ENCODE measurements at regions not wholly inside any gene's neighbourhood (a gene's known extent, or its start where the extent isn't known, plus 50 kb on each side); places are given as distances from the start of the nearest gene placed in this dataset.
"Not testable (repeated sequence)": the region's sequence is repeated elsewhere in the genome, so short reads cannot be mapped to it uniquely, and the experiment has no call there.

DNA sequence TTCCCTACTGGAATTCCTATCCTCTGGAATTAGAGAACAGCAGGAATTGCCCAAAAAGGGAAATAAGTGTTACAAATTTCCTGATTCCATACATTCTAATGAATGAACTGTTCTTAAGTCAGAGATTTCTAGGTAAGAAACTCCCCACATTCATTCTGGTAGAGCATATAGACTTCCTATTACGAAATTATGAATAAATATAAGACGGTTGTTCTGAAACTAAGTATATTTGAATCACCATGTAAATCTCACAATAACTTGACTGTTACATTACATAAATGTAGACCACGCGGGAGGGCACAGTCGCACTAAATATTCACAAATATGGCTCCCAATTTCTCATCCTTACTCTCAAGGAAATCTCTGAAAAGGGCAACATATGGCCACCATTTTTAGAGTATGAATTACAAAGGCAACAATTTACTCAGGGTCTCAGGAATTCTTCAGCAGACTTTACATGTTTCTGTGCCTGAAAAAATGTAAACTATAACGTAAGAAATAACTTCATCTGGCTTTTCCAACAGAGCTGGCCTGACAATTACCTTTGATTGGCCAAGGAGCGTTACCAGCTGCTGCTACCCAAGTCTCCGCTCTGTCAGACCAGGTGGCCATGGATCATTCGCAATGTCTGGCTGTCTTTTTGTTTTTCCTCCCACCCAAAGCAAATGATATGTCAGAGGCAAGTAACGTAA is 115.8 kb downstream of the MPP7 start:
- DNase-seq = no peak

DNA sequence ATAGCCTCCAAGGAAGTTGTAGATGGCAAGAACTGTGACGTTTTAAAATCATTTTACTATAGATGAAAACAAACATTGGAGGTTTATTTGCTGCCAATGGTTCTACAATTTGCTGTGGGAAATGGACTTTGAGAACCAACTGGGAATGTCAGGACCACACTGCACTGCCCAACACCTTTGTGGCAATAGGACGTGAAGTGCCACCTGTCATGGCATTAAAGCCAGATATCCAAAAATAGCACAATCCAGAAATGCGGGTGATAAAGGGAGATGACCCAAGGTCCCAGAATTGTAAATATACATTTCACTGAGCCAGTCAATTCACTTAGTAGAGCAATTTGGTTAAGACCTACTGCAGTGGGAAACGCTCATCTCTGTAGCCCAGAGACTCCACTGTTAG is 116.4 kb downstream of the MPP7 start:
- DNase-seq = no peak

DNA sequence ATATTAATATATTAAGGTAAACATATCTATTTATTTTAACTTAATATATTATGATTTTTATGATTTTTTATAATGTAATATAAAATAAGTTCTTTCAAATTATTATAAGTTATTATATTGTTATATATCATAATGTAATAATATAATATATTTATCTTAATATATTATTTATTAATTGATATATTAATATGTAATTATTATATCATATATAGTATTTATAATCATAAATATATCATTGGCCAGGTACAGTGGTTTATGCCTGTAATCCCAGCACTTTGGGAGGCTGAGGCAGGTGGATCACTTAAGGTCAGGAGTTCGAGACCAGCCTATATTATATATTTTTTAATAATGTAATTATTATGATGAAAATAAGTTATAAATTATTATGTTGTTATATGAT is 118.1 kb downstream of the MPP7 start:
- no peak for DNase-seq

DNA sequence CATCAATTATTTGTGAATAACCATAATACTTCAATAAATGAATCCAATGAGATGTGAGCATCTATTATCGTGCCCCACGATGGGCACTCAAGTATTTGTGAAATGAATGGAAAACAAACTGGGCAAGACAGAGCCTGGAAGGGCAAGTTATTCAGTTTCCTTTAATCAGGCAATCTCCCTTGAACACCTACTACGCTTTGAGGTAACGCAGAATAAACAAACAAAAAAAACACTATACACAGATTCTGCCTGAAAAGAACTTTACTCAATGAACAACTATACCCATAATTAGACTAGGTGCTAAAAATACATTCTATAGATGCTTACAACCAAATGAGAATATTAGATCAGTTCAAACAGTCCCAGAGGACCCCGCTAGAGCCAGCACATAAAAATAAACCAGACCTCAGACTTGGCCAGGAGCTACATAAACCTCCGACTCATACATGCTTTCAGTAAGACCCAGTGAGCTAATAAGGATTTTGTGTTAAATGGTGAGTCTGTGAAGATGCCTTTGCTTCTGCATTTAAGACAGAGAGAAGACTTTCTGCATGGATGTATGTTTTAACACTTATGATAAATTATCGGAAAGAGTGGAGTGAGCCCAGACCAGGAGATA is 121.3 kb downstream of the MPP7 start:
- no peak for DNase-seq

DNA sequence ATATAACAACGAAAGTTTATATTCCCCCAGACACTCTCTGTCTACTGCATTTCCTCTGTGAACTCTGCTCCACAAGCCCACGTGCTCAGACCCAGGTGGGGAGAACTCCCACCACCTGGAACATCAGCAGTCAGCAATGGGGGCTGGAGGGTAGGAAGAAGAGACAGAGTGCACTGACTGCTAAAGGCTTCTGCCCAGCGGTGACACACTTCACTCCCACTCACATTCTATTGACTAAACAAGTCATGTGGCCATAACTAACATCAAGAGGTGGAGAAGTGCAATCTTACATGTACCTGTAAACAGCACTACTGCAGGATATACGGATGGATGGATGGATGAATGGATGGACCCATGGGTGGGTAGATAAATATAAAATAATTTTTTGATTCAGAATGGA is 122.2 kb downstream of the MPP7 start:
- no peak for DNase-seq

DNA sequence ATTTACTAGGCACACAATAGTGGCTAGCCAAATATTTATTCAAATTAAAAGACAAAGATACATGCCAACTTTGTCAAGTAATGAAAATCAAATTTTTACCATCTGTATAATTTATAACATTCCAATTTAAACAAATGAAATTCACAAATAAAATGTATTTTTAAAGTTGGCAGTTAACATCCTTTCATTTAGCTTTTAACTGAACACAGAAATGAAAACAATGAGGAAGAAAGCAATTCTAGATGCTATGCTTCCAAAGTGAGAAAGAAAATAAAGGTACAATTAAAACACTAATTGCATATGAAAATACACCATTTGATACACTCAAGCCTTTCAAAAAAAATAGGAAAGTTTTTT is 123.1 kb downstream of the MPP7 start:
- no peak for DNase-seq

DNA sequence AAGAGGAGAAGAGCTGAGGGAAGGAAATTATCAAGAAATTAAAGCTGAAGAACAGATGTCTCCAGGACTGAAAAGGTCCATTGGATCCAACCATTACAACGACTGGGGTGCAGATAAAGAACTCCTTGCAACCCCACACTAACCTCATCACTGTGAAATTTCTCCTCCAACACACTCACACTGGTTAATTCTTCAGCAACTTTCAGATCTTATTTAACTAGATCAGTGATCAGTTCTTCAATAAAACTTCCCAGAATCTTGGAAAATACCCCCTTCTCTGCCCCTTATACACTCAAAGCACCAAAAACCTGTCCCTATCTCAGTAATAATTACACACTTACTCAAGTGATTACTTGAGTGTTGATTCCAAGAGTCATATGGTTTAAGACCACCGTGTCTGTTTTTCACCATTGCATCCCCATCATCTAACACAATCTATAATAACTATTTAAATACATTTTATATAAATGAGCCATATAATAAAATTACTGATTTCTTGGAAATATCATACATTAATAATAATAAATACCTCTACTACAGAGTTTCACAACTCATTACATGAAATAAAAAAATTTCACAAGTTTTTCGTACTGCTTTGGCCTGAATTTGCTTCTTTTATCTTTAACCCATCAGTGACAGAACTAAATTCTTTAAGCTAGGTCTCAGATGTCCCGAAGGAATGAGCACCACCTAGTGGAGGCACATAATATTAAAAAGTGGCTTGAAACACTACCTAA is 123.7 kb downstream of the MPP7 start:
- DNase-seq = peak; percentile 40

DNA sequence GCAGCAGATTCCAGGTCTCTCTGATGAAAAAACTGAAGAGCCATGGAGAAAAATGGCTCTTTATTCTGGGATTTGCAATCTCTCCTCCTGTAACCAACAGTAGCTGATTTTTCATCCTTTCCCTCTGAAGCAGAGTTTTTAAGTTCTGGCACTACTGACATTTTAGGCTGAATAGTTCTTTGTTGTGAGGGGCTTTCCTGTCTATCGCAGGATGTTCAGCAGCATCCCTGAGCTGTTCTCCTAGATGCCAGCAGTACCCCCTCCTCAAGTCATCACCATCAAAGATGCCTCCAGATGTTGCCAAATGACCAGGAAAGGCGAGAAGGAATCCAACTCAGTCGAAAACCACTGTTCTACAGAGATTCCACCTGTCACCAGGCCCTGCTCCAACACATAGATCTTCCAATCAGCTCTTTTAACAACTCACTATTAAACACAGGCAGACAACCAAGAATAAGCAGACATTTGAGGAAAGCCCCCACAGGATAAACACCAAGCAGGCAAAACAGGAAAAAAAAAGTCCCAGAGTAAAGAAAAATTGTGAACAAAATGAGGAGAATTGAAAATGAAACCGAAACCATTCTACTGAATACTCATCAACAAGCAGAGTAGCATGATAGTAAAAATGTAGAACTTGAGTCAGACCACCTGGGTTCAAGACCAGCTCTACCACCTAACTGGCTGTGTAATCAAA is 124.8 kb downstream of the MPP7 start:
- DNase-seq = no peak

DNA sequence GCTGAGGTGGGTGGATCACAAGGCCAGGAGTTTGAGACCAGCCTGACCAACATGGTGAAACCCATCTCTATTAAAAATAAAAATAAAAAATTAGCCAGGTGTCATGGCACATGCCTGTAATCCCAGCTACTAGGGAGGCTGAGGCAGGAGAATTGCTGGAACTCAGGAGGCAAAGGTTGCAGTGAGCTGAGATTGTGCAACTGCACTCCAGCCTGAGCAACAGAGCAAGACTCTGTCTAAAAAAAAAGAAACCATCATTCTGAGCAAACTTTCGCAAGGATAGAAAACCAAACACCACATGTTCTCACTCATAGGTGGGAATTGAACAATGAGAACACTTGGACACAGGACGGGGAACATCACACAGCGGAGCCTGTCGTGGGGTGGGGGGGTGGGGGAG is 126.4 kb downstream of the MPP7 start:
- not testable (repeated sequence) for DNase-seq

DNA sequence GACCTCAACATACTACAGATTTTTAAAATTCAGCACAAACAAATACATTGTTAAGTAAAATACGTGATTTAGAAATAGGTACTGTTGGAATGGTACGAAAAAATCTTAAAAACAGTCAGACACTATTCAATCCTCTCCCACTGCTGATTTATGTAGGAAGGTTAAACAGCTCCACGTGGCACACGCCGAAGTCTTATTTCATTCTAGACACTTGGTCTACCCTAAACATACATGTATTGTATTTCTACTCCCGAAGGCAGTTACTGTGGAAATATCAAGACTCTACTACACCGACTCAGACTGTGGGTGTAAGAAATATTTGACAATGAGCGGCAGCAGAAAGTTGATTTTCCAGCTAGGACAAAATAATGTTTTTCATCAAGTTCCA is 130.6 kb downstream of the MPP7 start:
- DNase-seq = no peak

DNA sequence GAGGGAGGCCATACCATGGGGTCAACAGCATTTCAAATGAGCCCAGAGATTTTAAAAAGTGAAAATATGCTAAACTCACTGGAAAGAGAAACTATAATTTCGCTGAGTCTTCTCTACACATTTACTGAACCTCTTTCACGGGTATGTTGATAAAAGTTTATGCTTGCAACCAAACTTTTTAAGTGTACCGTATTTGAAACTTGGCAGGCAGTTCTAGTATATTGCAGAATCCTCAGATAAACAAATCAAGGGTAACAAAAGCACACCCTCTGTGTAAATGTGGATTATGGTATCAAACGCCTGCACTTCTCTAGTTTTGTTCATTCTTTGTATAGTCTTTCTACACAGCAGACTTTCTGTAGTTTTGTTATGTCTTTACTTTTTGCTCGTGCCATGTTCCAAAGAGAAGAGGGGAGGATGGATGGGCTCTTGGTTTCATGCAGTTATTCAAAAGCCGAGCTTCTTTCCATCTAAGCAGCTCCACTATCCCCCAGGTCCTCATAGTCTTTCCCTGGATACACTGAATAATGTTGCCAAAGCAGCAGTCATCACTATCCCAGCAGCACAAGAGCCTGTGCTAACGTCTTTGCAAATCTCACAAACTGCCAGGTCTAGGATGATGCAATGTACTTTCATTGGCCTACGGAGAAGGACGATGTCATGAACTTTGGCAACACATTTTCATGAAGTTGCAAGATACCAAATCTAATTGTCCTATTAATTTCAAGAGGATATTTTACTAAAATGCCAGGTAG is 131.2 kb downstream of the MPP7 start:
- no peak for DNase-seq

DNA sequence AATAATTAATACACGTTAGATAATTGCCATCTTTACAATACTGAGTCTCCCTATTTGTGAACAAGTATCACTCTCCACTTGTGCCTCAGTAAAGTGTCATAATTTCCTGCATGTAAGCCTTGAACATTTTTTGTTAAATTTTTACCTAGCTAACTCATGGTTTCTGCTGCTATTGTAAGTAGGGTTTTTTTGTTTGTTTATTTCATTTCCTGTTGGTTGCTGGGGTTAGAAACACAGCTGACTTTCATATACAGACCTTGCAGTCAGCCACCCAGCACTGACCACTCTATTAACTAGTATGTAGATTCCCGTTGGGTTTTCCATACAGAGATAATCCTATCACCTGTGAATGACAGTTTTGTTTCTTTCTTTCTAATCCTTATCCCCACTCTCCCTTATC is 133.3 kb downstream of the MPP7 start:
- DNase-seq = no peak

DNA sequence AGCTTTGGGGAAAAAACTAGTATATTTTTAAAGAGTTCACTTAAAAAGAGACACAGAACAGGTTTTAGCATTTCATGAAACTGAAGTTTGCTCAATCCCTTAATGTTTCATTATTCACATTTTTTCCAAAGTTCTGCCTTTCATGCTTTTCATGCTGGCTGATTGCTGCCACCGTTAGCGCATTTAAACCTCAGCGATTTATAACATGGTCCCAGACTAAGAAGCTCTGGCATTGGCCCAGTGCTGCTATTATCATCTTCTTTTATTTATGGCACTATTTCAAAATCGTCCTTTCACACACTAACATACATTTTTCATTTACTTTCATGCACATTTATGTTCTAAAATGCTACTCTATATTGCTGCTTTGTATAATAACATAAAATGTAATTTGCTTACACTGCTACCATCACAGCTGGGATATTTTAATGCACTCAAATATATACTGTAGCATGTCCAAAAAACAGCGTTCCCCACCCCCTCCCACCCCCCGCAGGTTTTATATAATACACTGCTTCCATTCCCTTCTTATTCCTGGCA is 141.9 kb downstream of the MPP7 start:
- DNase-seq = no peak

DNA sequence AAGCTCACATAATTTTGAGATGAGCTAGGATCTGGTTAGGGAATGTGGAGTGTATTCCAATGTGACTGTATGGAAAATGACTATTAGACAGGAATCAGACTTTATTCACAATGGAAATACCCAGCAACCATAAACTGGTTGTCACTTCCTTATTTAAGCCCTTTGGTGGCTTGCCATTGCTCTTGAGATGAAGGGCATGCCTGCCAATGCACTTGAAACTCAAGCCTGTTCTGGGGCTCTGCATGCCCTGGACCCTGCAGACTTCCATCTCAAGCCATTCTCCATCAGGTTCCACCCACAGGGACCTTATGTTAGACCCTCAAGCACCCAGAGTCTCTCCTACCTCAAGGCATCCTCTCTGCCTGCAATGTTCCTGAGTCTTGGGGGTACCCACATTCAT is 145.5 kb downstream of the MPP7 start:
- DNase-seq = no peak

DNA sequence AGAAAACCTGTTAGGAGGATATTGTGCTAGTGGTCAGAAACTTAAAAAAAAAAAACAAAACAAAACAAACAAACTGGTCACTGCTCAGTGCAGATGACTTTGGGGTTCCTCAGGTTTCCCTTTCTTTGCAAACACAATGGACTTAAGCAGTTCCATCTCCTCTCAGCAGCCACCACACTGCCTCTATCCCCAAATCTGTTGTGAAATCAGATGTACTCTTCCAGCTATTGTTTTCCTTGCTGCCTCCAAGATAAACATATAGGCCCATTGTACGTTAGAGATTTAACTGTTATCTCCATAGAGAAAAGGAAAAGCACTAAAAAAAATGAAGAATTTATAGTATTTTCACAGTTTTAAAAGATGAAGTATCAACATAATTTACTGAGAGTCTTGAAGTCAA is 147.1 kb downstream of the MPP7 start:
- no peak for DNase-seq

DNA sequence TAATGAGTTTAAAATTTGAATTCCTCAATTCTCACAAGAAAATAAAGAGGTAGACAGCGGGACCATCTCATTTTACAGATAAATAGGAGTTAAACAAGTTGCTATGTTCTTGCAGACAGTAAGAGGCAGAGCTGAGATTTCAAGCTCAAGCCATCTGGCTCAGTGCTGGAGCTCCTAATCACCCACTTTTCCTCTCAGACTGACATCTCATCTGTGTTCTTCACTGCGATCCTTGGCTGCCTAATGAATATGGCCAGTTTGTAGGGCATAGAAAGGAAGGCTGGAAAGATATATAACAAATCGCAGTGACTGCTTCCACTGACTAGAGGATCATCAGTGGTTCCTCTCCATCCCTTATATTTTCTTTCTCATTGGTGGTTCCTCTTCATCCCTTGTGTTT is 151.2 kb downstream of the MPP7 start:
- DNase-seq = no peak

DNA sequence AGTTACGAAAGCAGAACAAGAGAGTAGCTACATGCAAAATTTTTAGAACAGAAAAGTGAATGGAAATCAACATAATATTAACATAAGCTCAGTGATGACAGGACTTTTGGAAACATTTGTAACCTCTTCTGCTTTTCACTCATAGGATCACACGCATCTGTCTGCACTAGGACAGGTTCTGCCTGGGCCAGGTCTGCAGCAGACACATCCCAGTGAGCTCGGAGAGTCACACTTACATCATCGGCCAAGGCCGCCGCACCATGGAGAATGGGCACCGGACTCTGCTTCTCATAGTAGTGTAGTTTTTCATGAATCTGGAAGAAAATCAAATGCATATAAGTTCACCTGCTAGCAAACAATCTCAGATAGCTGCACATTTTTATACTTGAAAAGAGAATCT is 150.9 kb upstream of the ODAD2 start:
- DNase-seq = no peak

DNA sequence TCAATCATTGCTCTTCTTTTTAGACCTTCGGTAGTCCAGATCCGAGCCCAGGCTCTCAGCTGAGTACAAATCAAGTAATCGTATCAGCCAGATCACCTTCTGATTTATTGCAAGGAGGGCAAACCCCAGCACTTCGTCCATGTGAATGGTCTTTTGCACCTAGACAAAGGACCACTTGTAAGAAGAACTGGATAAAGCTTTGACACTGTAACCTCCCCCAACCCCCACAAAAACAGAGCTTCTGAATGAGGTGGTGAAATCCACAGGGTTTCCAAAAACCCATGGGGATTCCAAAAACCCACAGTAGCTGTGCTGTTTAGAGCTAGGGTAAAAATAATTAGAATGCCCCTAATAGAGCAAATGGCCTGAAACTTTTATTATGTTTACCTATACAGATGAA is 148.8 kb upstream of the ODAD2 start:
- no peak for DNase-seq

DNA sequence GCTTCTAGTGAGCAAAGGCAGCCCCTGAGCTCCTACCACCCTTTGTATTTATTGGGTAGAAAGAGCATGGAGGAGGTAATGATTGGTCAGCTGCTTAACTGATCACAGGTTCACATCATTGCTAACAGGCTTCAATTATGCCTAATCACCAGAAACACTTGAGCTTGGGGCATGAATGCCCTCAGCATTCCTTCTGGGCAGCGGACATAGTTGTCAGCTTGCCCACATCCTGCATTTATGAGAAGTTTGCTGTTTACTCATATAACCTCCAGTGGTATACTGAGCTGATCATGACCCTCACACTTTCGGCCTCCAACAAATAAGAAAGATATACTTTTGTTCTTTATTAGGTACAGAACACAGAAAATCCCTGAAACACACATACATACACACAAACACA is 140.3 kb upstream of the ODAD2 start:
- DNase-seq = no peak

DNA sequence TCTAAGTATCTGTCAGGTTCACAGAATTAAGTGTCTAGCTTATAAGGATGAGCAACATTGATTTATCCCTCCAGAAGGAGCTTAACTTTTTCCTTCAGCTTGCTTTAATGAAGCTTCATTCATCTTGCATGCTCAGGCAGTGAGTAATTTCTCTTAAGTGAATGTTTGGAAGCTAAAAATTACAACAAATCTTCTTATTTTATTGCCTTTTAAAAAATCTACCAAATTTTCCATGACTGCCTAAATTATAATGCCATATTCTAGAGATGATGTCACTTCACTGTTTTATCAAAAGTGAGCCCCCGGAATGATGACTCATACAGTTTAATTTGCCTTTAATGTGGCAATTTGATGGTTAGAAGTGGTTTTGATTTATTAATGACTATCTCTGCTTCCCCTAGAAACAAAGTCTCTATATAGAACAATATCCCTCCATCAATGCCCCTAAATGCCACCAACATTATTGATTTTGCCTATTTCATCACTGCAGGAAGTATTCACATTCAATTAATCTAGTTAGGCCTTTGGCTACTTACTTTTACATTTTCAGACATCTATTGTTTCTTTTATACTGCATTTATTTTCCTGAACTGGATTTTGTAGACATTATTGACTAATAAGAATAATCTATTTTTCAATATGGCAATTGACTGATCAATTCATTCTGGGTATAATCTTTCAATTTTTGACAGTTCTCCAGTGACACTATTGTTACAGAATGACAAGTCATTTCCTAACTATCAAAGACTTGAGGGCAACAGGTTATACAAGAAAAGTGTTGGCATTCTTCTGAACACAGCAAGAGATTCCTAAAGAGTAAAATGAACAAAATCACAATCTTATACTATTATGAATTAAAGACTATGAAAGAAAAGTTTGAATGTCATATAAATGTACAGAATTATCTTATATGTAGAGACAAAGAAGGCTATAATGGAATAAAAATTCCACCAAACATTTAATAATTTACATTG is 139.3 kb upstream of the ODAD2 start:
- no peak for DNase-seq

DNA sequence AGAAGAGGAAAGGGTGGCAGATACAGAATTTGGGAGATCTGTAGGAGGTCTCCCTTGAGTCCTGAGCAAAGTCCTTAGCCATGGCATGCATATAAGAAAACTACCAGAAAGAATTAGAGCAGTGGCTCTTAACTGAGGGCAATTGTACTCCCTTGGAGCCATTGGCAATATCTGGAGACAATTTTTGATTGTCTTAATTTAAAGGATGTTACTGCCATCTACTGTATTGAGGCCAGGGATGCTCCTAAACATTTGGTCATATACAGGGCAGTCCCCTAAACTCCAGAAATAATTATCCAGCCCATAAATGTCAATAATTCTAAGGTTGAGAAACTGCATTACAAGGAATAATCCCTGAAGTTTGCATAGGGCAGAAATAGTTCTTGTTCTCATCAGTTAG is 136.4 kb upstream of the ODAD2 start:
- no peak for DNase-seq

DNA sequence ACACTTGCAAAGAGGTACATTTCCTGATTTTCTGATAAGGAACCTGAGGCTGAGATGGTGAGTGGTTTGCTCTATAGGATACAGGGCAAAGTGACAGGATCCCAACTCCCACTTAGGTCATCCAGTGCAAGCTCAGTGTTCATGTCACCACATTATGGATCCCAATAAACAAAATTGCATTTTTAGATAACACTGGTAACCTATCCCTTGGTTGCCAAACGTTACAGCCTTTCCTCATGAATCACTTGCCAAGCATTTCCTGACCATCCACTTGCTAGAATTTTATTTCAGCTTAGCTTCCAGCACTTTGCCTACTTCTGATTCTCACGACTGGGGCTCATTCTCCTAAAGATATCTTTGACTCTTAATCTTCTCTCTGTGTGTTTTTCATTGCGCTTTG is 131.4 kb upstream of the ODAD2 start:
- no peak for DNase-seq

Measured in GDM1 (cell line).